ENCODE measurements at regions not wholly inside any gene's neighbourhood (a gene's known extent, or its start where the extent isn't known, plus 50 kb on each side); places are given as distances from the start of the nearest gene placed in this dataset.

GRCh38 chr3:162678941-162679340 is 1182.3 kb downstream of the OTOL1 start (continued):
- TF ChIP-seq NFIC (IDR thresholded peaks at IDR 0.05; ENCODE audit: low read length) (no peak), ZNF768 (CRISPR knock-in tag; IDR thresholded peaks at IDR 0.05) (no peak), HMG20A (CRISPR knock-in tag; IDR thresholded peaks at IDR 0.05; ENCODE audit: borderline replicate concordance) (no peak), ZNF275 (CRISPR knock-in tag; IDR thresholded peaks at IDR 0.05; ENCODE audit: borderline replicate concordance) (no peak), NCOA5 (CRISPR knock-in tag; IDR thresholded peaks at IDR 0.05) (no peak), RNF219 (CRISPR knock-in tag; IDR thresholded peaks at IDR 0.05) (no peak)
- TF ChIP-seq, protein P1, sequence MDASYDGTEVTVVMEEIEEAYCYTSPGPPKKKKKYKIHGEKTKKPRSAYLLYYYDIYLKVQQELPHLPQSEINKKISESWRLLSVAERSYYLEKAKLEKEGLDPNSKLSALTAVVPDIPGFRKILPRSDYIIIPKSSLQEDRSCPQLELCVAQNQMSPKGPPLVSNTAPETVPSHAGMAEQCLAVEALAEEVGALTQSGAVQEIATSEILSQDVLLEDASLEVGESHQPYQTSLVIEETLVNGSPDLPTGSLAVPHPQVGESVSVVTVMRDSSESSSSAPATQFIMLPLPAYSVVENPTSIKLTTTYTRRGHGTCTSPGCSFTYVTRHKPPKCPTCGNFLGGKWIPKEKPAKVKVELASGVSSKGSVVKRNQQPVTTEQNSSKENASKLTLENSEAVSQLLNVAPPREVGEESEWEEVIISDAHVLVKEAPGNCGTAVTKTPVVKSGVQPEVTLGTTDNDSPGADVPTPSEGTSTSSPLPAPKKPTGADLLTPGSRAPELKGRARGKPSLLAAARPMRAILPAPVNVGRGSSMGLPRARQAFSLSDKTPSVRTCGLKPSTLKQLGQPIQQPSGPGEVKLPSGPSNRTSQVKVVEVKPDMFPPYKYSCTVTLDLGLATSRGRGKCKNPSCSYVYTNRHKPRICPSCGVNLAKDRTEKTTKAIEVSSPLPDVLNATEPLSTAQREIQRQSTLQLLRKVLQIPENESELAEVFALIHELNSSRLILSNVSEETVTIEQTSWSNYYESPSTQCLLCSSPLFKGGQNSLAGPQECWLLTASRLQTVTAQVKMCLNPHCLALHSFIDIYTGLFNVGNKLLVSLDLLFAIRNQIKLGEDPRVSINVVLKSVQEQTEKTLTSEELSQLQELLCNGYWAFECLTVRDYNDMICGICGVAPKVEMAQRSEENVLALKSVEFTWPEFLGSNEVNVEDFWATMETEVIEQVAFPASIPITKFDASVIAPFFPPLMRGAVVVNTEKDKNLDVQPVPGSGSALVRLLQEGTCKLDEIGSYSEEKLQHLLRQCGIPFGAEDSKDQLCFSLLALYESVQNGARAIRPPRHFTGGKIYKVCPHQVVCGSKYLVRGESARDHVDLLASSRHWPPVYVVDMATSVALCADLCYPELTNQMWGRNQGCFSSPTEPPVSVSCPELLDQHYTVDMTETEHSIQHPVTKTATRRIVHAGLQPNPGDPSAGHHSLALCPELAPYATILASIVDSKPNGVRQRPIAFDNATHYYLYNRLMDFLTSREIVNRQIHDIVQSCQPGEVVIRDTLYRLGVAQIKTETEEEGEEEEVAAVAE (CRISPR knock-in tag; IDR thresholded peaks at IDR 0.05; ENCODE audit: borderline replicate concordance): no peak

Measured in HepG2 (cell line).